ENCODE measurements at regions not wholly inside any gene's neighbourhood (a gene's known extent, or its start where the extent isn't known, plus 50 kb on each side); places are given as distances from the start of the nearest gene placed in this dataset.

- in situ Hi-C loops (cut with MboI; ENCODE audit: low sequenced_read_pairs, unreplicated experiment): no loop called here
- TF ChIP-seq CTCF (IDR thresholded peaks at IDR 0.05; ENCODE audit: borderline replicate concordance, control extremely low read depth, extremely low read depth, insufficient read depth, missing control alignments): no peak
- no peak for DNase-seq (ENCODE audit: low spot score)
These were observed 89.6 kb upstream of the LHX5 start for GRCh38 chr12:113561068-113561780.

GRCh38 chr12:113559466-113559865 is 87.8 kb upstream of the LHX5 start:
- DNase-seq (ENCODE audit: low spot score): no peak
- no peak for TF ChIP-seq CTCF (IDR thresholded peaks at IDR 0.05; ENCODE audit: borderline replicate concordance, control extremely low read depth, extremely low read depth, insufficient read depth, missing control alignments)
- in situ Hi-C loops (cut with MboI; ENCODE audit: low sequenced_read_pairs, unreplicated experiment): no loop called here

- DNase-seq (ENCODE audit: low spot score): no peak
- no peak for TF ChIP-seq CTCF (IDR thresholded peaks at IDR 0.05; ENCODE audit: borderline replicate concordance, control extremely low read depth, extremely low read depth, insufficient read depth, missing control alignments)
- in situ Hi-C loops (cut with MboI; ENCODE audit: low sequenced_read_pairs, unreplicated experiment): no loop called here
These were observed 83.6 kb upstream of the LHX5 start for GRCh38 chr12:113555226-113555625.

GRCh38 chr12:113552760-113553159 is 81.1 kb upstream of the LHX5 start:
- TF ChIP-seq CTCF (IDR thresholded peaks at IDR 0.05; ENCODE audit: borderline replicate concordance, control extremely low read depth, extremely low read depth, insufficient read depth, missing control alignments): no peak
- DNase-seq (ENCODE audit: low spot score): no peak
- in situ Hi-C loops (cut with MboI; ENCODE audit: low sequenced_read_pairs, unreplicated experiment): no loop called here

- in situ Hi-C loops (cut with MboI; ENCODE audit: low sequenced_read_pairs, unreplicated experiment): no loop called here
- TF ChIP-seq CTCF (IDR thresholded peaks at IDR 0.05; ENCODE audit: borderline replicate concordance, control extremely low read depth, extremely low read depth, insufficient read depth, missing control alignments): no peak
These were observed 79.9 kb upstream of the LHX5 start for GRCh38 chr12:113551563-113551962.

GRCh38 chr12:113548467-113548866 is 76.8 kb upstream of the LHX5 start:
- in situ Hi-C loops (cut with MboI; ENCODE audit: low sequenced_read_pairs, unreplicated experiment): no loop called here
- no peak for DNase-seq (ENCODE audit: low spot score)
- TF ChIP-seq CTCF (IDR thresholded peaks at IDR 0.05; ENCODE audit: borderline replicate concordance, control extremely low read depth, extremely low read depth, insufficient read depth, missing control alignments): no peak

More at GRCh38 chr12:113551563-113551962, 79.9 kb upstream of the LHX5 start:
- no peak for DNase-seq (ENCODE audit: low spot score)

Measured in GM13976 (cell line).